ENCODE measurements at regions not wholly inside any gene's neighbourhood (a gene's known extent, or its start where the extent isn't known, plus 50 kb on each side); places are given as distances from the start of the nearest gene placed in this dataset.

GRCh38 chr18:1954583-1955312 is 616.6 kb downstream of the METTL4 start:
- TF ChIP-seq, protein P1, sequence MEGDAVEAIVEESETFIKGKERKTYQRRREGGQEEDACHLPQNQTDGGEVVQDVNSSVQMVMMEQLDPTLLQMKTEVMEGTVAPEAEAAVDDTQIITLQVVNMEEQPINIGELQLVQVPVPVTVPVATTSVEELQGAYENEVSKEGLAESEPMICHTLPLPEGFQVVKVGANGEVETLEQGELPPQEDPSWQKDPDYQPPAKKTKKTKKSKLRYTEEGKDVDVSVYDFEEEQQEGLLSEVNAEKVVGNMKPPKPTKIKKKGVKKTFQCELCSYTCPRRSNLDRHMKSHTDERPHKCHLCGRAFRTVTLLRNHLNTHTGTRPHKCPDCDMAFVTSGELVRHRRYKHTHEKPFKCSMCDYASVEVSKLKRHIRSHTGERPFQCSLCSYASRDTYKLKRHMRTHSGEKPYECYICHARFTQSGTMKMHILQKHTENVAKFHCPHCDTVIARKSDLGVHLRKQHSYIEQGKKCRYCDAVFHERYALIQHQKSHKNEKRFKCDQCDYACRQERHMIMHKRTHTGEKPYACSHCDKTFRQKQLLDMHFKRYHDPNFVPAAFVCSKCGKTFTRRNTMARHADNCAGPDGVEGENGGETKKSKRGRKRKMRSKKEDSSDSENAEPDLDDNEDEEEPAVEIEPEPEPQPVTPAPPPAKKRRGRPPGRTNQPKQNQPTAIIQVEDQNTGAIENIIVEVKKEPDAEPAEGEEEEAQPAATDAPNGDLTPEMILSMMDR (IDR thresholded peaks at IDR 0.05): no peak
- TF ChIP-seq ZSCAN18 (CRISPR knock-in tag; IDR thresholded peaks at IDR 0.05) (no peak), NFE2L1 (CRISPR knock-in tag; IDR thresholded peaks at IDR 0.05) (no peak), ZBTB21 (CRISPR knock-in tag; IDR thresholded peaks at IDR 0.05; ENCODE audit: borderline replicate concordance) (no peak), USF1 (CRISPR knock-in tag; IDR thresholded peaks at IDR 0.05) (no peak), ZNF121 (CRISPR knock-in tag; IDR thresholded peaks at IDR 0.05) (no peak), NR1H2 (CRISPR knock-in tag; IDR thresholded peaks at IDR 0.05) (no peak), E2F4 (CRISPR knock-in tag; IDR thresholded peaks at IDR 0.05; ENCODE audit: borderline replicate concordance, low read depth) (no peak), ESRRA (CRISPR knock-in tag; IDR thresholded peaks at IDR 0.05; ENCODE audit: borderline replicate concordance) (no peak), FOXP1 (CRISPR knock-in tag; IDR thresholded peaks at IDR 0.05; ENCODE audit: borderline replicate concordance) (no peak), OVOL2 (CRISPR knock-in tag; IDR thresholded peaks at IDR 0.05; ENCODE audit: borderline replicate concordance) (no peak), ZNF138 (CRISPR knock-in tag; conservative IDR thresholded peaks at IDR 0.05) (no peak)
- TF ChIP-seq, protein P2, sequence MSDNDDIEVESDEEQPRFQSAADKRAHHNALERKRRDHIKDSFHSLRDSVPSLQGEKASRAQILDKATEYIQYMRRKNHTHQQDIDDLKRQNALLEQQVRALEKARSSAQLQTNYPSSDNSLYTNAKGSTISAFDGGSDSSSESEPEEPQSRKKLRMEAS (CRISPR knock-in tag; IDR thresholded peaks at IDR 0.05): no peak
- TF ChIP-seq, protein P3, sequence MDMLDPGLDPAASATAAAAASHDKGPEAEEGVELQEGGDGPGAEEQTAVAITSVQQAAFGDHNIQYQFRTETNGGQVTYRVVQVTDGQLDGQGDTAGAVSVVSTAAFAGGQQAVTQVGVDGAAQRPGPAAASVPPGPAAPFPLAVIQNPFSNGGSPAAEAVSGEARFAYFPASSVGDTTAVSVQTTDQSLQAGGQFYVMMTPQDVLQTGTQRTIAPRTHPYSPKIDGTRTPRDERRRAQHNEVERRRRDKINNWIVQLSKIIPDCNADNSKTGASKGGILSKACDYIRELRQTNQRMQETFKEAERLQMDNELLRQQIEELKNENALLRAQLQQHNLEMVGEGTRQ (CRISPR knock-in tag; IDR thresholded peaks at IDR 0.05): no peak

Measured in WTC11 (cell line).